ENCODE measurements at regions not wholly inside any gene's neighbourhood (a gene's known extent, or its start where the extent isn't known, plus 50 kb on each side); places are given as distances from the start of the nearest gene placed in this dataset.

DNA sequence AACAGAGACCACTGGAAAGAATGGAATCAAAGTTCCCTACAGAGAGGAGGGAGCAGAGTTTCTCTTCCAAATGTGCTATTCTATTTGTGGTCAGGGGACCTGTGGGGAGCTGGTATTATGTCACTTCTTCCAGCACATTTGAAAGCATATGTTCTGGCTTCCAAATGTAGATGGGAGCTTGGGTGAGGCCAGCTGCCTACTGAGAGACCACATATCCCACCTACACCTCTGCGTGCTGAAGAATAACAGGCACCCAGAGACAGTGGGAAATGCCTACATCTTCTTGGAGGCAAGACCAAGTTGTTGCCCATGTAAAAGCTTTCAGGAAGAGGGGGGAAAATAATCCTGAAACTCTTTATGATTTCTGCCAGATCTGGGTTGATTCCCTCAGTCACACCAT lies 286.8 kb upstream of the UMPS start:
- H3K4me3 ChIP-seq (ENCODE audit: low read depth, low read length): no peak overlapping the region
- no peak for DNase-seq (ENCODE audit: low read depth)
- TF ChIP-seq, protein P1, sequence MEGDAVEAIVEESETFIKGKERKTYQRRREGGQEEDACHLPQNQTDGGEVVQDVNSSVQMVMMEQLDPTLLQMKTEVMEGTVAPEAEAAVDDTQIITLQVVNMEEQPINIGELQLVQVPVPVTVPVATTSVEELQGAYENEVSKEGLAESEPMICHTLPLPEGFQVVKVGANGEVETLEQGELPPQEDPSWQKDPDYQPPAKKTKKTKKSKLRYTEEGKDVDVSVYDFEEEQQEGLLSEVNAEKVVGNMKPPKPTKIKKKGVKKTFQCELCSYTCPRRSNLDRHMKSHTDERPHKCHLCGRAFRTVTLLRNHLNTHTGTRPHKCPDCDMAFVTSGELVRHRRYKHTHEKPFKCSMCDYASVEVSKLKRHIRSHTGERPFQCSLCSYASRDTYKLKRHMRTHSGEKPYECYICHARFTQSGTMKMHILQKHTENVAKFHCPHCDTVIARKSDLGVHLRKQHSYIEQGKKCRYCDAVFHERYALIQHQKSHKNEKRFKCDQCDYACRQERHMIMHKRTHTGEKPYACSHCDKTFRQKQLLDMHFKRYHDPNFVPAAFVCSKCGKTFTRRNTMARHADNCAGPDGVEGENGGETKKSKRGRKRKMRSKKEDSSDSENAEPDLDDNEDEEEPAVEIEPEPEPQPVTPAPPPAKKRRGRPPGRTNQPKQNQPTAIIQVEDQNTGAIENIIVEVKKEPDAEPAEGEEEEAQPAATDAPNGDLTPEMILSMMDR (IDR thresholded peaks at IDR 0.05; ENCODE audit: insufficient read depth, low read depth, low read length): no peak

DNA sequence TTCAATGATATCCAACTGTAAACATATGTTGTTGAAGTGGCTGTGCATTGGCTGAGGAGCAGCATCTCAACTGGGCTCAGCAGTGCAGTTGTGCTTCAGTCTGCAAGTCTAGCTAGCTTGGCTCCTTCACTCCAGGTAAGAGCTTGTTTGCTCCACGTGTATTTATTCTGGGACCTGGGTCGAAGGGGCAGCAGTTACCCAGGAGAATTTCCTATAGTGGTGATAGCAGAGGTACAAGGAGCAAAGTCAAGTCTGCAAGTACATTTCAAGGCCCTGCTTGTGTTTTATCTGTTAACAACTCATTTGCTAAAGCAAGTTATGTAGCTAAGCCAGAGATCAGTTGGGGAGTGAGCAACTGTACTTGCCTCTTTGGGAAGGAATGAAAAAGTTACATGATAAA lies 286.2 kb upstream of the UMPS start:
- no peak overlapping the region for H3K4me3 ChIP-seq (ENCODE audit: low read depth, low read length)
- DNase-seq (ENCODE audit: low read depth): no peak
- TF ChIP-seq, protein P1 (IDR thresholded peaks at IDR 0.05; ENCODE audit: insufficient read depth, low read depth, low read length): no peak

DNA sequence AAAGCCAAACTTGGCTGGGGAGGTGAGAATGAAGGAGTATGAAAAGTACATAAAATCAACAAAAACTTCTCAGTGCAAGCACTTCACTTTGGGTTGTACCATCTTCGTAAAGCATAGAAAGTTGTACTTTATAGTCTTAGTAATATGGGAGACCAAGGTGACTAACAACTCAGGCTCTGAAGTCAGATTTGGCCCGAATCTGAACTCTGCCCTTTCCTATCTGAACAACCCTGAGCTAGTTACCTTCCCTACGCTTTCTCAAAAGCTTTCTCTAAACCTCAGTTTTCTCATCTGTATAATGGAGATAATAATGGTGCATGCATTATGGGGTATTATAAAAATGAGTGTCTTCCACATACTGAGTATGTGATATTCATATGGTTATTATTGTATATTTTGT lies 285.4 kb upstream of the UMPS start:
- no peak for DNase-seq (ENCODE audit: low read depth)
- no peak overlapping the region for H3K4me3 ChIP-seq (ENCODE audit: low read depth, low read length)
- TF ChIP-seq, protein P1 (IDR thresholded peaks at IDR 0.05; ENCODE audit: insufficient read depth, low read depth, low read length): no peak

DNA sequence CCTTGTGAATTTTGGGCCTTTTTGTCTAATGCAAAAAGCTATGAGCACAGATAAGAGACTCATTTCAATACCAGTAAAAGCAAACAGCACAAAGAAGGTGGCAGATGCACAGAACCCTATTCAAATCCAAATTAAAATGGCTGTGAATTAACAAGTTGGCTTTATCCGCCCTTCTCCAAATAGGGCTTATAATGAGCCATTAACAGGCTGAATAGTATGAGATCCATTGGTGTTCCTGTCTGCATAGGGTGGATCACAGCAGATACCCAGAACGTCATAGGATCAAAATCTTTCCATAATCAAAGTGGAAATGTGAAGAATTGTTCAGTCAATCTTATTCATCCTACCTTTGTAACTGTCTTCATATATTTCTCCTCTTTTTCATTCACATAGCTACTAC lies 282.4 kb upstream of the UMPS start:
- no peak for DNase-seq (ENCODE audit: low read depth)
- H3K4me3 ChIP-seq (ENCODE audit: low read depth, low read length): no peak overlapping the region
- TF ChIP-seq, protein P1 (IDR thresholded peaks at IDR 0.05; ENCODE audit: insufficient read depth, low read depth, low read length): no peak

DNA sequence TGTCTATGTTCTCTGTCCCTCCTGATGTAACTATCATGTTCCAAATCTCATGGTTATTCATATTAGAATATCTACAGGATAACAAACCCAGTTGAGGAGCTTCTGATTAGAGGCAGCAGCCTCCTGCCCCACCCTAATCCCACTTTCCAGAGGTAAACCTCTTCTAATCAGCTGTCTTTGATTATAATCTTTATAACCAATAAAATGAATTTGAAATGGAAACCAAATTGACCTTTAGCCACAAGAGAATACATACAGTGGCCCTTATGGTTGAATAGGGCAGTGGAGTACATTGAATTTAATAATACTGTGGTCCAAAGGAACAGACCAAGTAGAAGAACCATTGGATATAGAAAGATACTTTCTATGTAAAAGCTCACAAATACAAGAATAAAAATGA lies 281.3 kb upstream of the UMPS start:
- DNase-seq (ENCODE audit: low read depth): no peak
- TF ChIP-seq, protein P1 (IDR thresholded peaks at IDR 0.05; ENCODE audit: insufficient read depth, low read depth, low read length): no peak
- no peak overlapping the region for H3K4me3 ChIP-seq (ENCODE audit: low read depth, low read length)

DNA sequence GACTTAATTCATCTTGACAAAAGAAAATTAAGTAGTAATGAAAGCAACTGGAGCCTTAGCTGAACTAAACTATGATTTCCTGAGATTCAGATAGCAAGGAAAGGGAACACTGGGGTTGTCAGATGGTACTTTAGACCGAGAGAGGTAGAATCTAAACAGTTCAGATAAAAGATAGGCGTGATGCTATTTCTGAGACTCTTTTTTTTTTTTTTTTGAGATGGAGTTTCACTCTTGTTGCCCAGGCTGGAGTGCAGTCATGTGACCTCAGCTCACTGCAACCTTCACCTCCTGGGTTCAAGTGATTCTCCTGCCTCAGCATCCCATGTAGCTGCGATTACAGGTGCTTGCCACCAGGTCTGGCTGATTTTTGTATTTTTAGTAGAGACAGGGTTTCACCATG lies 279.9 kb upstream of the UMPS start:
- DNase-seq (ENCODE audit: low read depth): no peak
- H3K4me3 ChIP-seq (ENCODE audit: low read depth, low read length): no peak overlapping the region
- TF ChIP-seq, protein P1 (IDR thresholded peaks at IDR 0.05; ENCODE audit: insufficient read depth, low read depth, low read length): no peak

DNA sequence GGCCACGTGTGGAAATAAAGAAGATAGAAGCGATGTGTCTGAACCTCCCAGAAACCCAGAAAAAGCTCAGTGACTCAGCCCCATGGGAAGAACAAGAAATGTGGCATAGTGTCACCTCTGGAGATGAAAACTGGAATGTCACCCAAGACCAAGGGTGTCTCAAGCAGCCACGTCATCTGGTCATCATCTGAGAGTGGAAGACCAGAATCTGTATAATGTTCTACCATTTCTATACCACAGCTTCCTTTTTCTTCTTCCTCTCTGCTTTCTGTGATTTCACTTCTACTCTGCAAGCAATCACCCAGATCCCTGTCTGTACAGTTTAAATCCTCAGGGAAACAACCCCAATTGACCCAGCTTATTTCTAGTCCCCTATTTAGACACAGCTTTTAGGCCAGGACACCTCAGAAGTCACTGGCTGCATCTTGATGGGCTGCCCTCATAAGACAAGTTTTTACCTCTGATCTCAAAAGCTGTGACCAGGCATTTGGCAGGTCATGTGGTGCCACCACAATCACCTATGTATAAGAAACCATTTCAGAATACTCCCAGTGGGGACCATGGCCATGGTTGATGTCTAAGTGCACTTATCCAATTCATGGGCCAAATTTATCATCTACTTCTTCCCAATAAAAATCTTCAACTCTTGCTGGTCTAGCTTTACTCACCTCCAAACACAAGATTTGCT lies 278.5 kb upstream of the UMPS start:
- TF ChIP-seq, protein P1 (IDR thresholded peaks at IDR 0.05; ENCODE audit: insufficient read depth, low read depth, low read length): no peak
- no peak overlapping the region for H3K4me3 ChIP-seq (ENCODE audit: low read depth, low read length)
- DNase-seq (ENCODE audit: low read depth): no peak
